Breast epithelium (tissue), 3 donors: ENCODE measurements at regions not wholly inside any gene's neighbourhood (a gene's known extent, or its start where the extent isn't known, plus 50 kb on each side); places are given as distances from the start of the nearest gene placed in this dataset.

Experiments used
- POLR2A ChIP-seq: fragments of 450-650 bp; IDR thresholded peaks from one replicate; pipeline ENCODE4 v1.6.1; 2016; ENCODE audit warnings: antibody characterized with exemption, mild to moderate bottlenecking, moderate library complexity
- POLR2AphosphoS5 ChIP-seq, 3 donors: sonication (generic); formaldehyde crosslinking; IDR thresholded peaks; one replicate each; pipeline ENCODE4 v1.6.1; 2017; ENCODE audit warnings: antibody characterized with exemption in 3 of 3

- TF ChIP-seq POLR2AphosphoS5 (IDR thresholded peaks at IDR 0.05) (no peak), POLR2A (no peak)
Observed at GRCh38 chr1:193726722-193727121, 540.3 kb upstream of the B3GALT2 start.
